ENCODE measurements at regions not wholly inside any gene's neighbourhood (a gene's known extent, or its start where the extent isn't known, plus 50 kb on each side); places are given as distances from the start of the nearest gene placed in this dataset.

DNA sequence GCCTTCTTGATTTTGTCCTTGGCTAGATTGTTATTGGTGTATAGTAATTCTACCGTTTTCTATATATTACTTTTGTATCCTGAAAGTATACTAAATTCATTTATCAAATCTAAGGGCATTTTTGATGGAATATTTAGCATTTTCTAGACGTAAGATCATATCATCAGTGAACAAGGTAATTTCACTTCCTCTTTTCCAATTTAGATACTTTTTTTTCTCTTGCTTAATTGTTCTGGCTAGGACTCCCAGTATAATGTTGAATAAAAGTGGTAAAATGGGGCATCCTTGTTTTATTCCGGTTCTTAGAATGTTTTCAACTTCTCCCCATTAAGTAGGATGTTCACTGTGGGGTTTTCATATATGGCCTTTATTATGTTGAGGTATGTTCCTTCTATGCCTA lies 260.7 kb downstream of the POLR1F start:
- DNase-seq (ENCODE audit: low read depth in 2 of 2), result no peak

DNA sequence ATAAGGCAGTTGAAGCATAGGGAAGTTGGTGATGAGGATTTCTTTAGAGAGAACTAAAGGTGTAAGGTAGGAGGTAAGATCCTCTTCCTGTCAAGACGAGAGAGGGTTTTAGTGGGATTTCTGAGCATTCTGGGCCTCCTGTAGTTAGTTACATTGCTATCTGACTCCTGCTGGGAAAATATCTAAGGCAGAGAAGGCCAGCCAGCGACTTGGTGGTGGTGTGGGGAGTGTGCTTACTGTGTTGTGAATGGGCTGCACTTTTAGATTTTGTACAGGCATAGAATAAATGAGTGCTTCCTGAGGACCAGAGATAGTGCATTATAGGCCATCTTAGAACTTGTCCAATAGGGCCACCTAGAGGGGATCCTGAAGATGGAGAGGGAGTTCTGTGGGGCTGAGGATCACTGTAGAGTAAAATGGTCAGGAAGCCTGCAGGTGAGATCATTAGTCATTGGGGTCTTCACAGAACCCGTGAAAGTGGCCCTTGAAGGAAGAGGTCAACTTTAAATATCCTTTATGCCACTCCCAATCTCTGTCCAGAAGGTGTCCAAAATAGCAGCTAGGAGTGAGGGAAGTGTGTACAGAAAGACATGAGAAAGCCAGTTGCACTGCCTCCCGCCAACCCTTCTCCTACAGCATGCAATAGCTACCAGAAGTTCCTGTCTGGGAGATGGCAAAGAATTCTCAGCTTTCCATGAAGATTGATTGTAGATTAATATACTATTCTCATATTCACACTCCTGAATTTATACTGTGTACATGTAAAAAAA lies 266.6 kb downstream of the POLR1F start:
- peak; percentile 50 to 52 for DNase-seq (ENCODE audit: low read depth in 2 of 2)

DNA sequence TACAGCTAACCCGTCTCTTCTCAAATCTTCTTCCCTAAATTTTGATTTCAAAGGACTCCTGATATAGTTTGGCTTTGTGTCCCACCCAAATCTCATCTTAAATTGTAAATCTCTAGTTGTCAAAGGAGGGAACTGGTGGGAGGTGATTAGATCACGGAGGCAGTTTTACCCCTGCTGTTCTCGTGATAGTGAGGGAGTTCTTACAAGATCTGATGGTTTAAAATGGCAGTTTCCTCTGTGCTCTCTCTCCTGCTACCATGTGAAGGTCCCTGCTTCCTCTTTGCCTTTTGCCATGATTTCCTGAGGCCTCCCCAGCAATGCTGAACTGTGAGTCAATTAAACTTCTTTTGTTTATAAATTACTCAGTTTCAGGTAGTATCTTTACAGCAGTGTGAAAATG lies 269.3 kb downstream of the POLR1F start:
- no peak for DNase-seq (ENCODE audit: low read depth in 2 of 2)

DNA sequence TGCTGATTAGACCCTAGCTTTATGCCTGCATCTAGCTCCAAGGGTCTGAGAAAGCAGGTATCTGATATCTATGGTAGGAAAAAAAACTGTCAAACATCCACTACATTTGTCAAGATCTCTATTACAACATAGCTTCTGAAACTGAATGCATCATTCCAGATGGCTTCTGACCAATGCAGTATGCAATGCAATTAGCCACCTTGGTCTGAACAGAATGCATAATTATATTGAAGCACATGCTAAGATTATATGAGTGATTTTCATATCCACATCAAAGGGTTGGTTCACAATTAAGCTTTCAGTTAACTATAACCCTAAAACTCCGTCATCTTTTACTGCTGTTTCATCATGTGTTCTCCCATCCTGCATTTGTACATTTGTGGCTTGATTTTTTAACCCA lies 271.4 kb downstream of the POLR1F start:
- DNase-seq (ENCODE audit: low read depth in 2 of 2), result no peak

DNA sequence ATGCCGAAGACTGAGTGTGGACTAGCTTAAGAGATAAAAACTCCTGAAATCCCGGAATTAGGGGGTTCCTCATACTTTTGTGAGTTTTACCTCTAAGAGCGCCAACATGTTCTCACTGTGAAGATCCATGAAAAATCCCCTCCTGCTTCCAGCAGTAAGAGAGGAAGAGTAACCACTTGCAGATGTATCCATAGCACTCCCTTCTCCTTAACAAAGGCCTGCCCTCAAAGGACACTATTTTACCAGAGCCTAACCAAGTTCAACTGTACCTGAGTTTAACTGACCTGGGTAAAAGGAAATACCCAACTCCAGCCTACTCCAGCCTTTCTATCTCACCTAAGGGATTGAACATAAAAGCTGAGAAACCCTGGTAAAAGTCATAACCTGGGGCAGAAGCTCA lies 280.9 kb downstream of the POLR1F start:
- no peak for DNase-seq (ENCODE audit: low read depth in 2 of 2)

DNA sequence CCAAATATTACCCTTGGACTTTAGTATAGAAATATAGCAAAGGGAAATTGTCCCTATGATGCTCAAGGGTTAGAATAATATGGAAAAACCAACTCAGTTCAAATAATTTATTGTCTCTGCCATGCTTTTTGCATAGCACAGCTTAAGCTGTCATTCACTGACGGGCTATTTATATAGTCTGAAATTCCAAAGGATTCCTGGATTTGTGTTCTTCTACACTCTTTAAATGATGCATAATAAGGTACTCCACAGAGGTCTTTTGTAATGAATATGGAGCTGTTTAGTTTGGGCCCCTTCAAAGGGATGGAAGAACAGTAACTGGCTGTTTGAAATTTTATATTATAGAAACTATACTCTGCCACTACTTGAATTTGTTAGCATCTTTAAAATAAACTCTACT lies 276.6 kb upstream of the FERD3L start:
- DNase-seq (ENCODE audit: low read depth in 2 of 2), result no peak

DNA sequence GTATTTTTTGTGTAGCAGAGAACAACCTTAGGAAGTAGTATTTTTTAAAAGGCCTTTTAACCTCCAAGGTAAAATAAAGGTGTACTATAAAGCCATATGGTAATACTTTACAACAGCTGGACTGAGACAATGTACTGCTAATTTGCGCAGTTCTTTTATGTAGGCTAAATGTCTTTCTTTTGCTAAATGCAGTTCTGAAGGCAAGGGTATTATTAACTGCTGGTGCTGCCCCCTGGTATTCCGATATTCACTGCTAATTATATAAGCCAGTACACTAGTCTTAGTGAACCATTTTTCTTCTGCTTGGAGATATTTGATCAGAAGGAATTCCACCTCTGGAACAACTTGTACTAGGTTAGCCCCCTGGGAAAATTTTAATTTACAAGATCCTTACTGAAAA lies 272.0 kb upstream of the FERD3L start:
- no peak for DNase-seq (ENCODE audit: low read depth in 2 of 2)

DNA sequence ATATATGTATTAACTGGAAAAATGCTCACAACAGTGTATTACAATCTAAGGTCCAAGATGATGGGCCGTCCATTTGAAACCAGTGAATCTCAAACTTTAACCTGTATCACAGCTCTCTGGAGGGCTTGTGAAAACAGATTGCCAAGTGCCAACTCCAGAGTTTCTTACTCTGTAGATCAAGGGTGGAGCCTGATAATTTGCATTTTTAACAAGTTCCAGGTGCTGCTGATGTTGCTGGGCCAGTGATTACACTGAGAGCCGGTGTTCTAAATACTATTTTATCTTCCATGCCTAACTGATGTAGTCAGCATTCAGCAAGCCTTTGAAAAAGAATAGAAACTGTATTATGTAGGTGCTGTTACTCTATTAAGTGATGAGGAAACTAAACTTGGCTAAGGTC lies 269.9 kb upstream of the FERD3L start:
- no peak for DNase-seq (ENCODE audit: low read depth in 2 of 2)

DNA sequence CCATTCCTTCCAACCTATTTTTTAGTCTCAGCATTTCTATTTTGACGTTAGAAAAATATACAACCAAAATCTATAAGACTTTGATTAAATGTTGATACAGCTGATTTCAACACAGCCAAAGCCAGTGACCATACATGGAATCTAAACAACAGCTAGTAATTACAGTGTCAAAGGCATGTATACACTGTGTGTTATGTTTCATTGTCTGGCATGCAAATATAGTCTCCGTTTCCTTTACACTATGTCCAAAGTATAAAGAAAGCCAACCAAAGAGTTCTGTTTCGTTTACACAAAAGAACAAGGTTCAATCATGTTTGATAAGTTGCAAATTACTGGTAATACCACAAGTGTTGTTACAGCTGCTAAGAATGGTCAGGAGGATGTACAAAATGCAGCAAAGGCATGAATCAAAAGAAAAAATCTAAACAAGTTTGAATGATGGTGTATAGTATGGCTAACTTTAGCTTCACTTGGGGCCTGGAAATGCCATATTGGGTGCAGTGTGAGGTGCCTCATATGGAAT lies 268.3 kb upstream of the FERD3L start:
- no peak for DNase-seq (ENCODE audit: low read depth in 2 of 2)

DNA sequence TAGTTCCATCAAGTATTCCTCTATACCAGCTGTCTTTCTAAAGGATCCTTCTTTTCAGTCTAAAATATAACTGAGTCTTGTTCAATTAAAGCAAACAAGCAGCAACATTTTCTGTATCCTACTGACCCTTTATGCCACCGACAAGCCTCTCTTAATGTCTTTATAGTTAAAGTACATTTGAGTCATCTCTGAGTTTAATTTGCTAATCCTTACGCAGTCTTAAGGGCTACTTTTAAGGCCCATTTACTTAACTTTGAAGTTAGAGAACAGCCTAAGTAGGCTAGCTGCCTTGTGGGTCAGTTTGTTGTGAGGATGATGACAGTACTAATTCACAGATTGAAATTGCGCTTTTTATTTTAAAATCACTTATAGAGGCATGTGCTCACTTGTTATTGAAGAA lies 265.5 kb upstream of the FERD3L start:
- no peak for DNase-seq (ENCODE audit: low read depth in 2 of 2)

DNA sequence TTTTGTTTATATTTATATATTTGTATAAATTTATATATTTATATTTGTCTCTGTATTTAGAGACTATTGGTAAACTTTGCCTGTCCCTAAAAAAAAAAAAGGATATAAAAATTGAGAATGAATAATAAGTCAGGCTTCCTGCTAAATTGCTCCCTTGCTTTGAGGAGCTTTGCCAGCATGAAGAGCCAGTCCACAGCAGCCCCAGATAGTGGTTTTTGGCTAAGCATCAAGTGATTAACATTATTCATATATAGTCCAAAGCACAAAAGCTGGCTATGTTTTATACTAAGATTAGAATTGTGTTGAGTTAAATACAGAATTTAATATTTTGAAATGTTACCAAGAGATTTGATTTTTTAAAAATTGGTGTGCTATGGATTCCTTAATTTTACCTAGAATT lies 264.9 kb upstream of the FERD3L start:
- DNase-seq (ENCODE audit: low read depth in 2 of 2), result no peak

DNA sequence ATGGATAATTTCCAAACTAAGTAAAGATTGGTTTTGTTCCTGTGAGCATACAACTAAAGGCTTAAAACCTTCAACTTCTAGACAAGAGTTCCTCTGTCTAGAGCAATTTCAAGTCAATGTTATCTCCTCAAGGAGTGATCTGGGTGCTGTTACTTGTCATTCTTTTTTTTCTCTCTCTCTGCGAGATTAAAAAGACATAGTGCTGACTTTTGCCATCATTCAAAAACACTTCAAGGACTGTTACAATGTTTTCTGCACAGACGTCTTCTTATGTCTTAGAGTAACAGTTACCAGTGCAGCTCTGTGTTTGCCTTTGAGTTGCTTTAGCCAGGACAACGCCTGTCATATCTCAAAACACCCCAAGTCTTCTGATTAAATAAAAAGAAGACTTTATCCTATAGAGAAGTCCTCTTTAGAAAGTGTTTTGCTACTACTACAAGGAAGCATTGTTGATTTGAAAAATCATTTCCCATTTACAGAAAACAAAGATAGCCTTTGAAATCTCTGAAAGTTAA lies 263.5 kb upstream of the FERD3L start:
- no peak for DNase-seq (ENCODE audit: low read depth in 2 of 2)

DNA sequence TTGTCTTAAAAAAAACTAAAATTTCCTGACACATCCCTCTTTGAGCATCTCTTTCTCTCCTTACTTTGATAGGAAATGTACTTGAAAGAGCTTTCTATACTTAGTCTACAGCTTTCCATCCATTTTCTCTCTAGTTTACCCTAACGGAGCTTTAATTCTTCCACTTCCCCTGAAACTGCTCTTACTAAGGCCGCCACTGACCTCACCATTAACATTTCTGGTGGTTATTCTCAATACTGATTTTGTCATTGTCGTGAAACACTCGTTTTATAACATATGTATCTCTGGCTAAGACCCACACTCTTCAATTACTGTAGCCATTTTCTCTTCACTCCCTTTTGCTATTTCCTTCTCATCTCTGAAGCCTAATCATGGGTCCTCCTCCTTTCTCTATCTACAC lies 262.0 kb upstream of the FERD3L start:
- DNase-seq (ENCODE audit: low read depth in 2 of 2), result no peak

DNA sequence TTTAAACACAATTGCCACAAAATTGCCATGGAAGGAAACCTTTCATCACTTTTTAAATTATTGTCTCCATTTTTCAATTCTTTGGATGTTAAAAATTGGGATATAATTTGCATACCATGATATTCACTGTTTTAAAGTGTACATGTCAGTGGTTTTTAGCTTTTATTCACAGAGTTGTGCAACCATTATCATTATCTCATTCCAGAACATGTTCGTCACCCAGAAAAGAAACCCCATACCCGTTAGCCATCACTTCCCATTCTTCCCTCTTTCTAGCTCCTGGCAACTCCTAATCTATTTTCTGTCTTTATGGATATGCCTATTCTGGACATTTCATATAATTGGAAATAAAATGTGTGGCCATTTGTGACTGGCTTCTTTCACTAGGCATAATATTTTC lies 260.3 kb upstream of the FERD3L start:
- peak; percentile 45 to 46 for DNase-seq (ENCODE audit: low read depth in 2 of 2)

DNA sequence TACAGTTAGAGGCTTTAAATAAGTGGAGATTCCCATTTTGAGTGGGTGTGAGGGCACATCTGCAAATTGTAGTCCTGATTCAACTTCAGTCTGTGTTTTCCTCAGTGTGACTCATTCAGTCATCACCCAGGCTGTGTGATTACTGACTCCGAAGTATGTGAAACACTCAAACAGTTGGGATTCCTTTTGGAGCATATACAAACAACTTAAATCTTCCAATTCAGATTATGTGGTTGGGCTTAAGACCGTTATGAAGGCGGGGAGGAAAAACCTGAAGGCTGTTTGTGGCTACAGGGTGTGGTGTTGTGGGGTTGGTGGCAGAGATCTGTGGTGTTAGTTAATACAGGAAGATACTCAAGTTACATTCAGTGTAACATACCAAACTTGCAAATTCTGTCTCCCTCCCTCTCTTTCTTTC lies 259.7 kb upstream of the FERD3L start:
- DNase-seq (ENCODE audit: low read depth in 2 of 2), result peak; percentile 96 to 97

DNA sequence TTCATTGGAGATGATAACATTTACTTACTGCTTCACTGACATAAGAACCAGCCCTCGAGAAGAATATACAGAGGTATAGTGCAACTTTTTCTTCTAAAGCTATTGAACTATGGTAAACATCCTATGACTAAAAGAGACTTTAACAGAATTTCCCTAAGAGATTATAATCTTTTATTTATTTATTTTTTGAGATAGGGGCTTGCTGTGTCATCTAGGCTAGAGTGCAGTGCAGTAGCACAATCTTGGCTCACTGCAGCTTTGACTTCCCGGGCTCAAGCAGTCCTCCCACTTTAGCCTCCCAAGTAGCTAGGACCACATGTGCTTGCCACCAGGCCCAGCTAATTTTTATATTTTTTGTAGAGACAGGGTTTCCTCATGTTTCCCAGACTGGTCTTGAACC lies 258.5 kb upstream of the FERD3L start:
- no peak for DNase-seq (ENCODE audit: low read depth in 2 of 2)

DNA sequence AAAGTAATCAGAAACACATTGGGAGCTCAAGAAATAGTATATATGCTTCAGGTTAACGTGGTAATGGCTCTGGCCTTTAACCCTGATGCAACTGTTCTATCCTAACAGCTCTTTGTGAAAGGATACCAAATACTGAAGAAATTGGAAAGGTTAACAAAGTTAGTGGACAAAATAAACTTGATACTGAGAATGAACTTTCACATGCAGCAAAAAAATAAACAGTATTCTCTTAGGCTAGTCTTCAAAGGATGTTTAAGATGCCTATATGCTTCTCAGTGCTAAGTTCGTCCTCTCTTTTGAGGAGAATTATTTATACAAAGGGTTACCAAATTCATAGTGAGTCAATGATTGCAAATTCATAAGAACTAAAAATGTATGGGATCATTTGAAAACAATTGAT lies 256.2 kb upstream of the FERD3L start:
- no peak for DNase-seq (ENCODE audit: low read depth in 2 of 2)

DNA sequence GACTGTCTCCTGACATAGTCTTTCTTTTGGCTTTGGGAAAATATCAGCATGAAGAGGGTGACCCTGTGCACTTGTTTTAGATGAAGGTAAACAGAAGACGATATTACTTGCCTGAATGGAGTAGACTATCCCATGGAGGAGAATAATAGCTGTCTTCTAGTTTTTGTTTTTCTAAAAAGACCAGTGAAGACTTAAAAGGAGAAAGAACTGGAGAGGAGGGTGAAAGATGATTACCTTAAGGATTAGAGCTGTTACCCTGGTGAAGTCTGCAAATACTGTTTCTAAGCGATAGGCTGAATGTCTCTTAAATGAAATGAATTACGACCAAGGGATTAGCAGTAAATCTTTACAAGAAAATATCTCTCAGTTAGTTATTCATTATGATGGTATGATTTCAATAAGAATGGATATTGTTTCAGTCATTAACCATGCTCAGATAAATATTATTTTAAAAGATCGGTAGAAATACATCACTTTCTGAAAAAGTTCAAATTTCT lies 255.6 kb upstream of the FERD3L start:
- DNase-seq (ENCODE audit: low read depth in 2 of 2), result no peak

DNA sequence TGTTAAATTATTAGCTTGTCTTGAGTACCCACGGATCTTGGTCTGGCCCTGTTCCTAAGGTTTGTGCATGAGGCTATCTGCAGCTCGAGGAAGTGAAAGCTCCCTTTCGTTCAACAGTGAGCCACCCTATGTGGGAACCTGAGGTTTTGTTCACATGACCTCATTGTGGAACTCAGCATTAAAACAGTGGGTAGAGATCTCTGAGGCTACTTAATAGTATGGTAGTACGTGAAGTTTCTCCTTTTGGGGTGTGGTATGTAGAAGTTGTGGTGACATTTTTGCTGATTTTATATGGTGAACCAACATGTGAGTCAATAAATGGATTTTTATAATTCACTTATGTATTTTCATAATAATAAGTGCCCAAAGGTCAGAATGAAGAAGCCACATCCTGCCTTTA lies 252.7 kb upstream of the FERD3L start:
- DNase-seq (ENCODE audit: low read depth in 2 of 2), result no peak

DNA sequence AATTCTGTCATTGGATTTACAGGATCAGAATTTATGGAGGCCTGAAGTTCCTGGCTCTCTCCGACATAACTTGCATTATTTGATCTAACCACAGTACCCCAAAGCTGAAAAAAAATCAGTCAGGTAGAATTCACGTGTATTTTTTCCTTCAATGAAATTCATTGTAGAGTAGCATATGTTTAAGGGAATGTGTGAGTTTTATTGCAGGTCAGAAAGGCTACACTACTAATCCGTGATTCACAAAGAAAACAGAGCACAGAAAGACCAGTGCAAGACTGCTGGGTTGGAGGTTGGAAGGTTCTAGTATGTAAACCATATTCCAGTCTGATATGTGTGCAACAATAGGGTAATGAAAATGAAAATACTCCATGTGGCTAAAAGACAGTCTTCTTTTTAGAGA lies 247.0 kb upstream of the FERD3L start:
- DNase-seq (ENCODE audit: low read depth in 2 of 2), result peak; percentile 36 to 45

DNA sequence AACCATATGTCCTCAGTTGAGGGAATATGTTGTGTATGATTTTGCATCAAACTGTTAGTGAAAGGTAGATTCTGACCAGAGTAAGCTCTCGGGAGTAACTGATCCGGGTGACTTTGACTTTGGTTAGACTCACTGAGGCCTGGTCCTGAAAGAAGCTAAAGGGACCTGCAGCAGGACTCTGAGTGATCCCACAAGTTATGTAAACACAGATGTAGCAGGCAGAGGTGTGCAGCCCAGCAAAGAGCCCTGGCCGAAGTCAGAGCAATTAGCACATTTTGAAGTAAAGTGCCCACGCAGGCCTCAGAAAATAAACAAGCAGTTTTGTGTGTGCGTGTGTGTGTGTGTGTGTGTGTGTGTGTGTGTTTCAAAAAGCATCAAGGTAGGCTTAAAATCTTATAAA lies 245.6 kb upstream of the FERD3L start:
- no peak for DNase-seq (ENCODE audit: low read depth in 2 of 2)

DNA sequence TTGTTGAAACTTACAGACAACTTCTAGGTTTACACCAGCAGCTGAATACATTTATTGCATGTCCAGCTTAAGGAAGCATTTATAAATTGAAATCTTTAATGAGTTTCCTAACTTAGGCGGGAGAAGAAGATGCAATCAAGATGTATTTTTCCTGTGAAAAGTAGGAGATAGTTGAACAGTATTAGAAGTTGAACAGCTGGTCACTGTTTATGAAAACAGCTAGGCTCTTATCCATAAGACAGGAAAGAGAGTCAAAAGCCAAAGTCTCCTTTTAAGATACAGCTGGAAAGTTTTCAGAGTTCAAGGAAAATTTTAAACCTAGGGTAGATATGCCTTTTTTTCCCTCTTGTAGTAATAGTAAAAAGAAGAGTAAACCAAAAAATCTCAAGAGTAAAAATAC lies 236.1 kb upstream of the FERD3L start:
- DNase-seq (ENCODE audit: low read depth in 2 of 2), result no peak

DNA sequence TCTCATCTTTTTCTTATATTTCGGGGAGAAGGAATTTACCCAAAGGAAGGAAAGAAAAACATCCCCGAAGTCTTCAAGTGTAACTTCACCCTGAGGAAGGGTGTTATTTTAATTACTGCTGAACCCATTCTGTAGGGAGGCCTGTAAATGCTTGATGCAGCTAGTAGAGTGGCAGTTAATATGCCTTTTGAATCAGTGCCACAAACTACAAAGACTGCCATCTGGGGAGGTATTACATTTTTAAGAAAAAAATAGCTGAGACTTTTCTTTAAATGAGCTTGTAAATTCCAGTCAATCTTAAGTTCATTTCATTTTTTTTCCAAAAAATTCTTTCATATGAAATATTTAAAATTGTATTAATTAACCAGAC lies 233.1 kb upstream of the FERD3L start:
- DNase-seq (ENCODE audit: low read depth in 2 of 2), result no peak
